ENCODE measurements at regions not wholly inside any gene's neighbourhood (a gene's known extent, or its start where the extent isn't known, plus 50 kb on each side); places are given as distances from the start of the nearest gene placed in this dataset.

- TF ChIP-seq CTCF (IDR thresholded peaks at IDR 0.05; ENCODE audit: insufficient read depth, low read length, poor library complexity, severe bottlenecking), result no peak
- TF ChIP-seq EZH2phosphoT487 (conservative IDR thresholded peaks at IDR 0.05; ENCODE audit: low read length), result no peak
These were observed 56.8 kb downstream of the BTG1 start for GRCh38 chr12:92088805-92089204.

Measured in SU-DHL-6 (cell line).